CD14-positive monocyte (primary cell): ENCODE measurements at regions not wholly inside any gene's neighbourhood (a gene's known extent, or its start where the extent isn't known, plus 50 kb on each side); places are given as distances from the start of the nearest gene placed in this dataset.
"Not testable (repeated sequence)": the region's sequence is repeated elsewhere in the genome, so short reads cannot be mapped to it uniquely, and the experiment has no call there.

Experiments used
- DNase-seq, 3 donors: peaks; one replicate each; pipeline ENCODE4 v3.0.0-alpha.2; 2011 to 2022
- H2AFZ ChIP-seq: 2 replicates; pipeline ENCODE4 v1.6.0; 2012; ENCODE audit warnings: mild to moderate bottlenecking, low read depth, low read length, inconsistent platforms; ENCODE audit not compliant: insufficient read depth, poor library complexity, severe bottlenecking
- H3K27ac ChIP-seq, 2 donors: 1 replicate in 1 of 2; 2 replicates in 1 of 2; pipeline ENCODE4 v1.5.1; 2012 to 2013; ENCODE audit warnings: low read length in 2 of 2, control low read depth in 1 of 2, inconsistent platforms in 1 of 2, low read depth in 1 of 2, mild to moderate bottlenecking in 1 of 2
- H3K27me3 ChIP-seq, 2 donors: one replicate each; pipeline versions ENCODE4 v1.6.0 to v1.6.1; 2011 to 2013; ENCODE audit warnings: low read length in 2 of 2; ENCODE audit not compliant: control insufficient read depth in 2 of 2, insufficient read depth in 2 of 2
- H3K36me3 ChIP-seq, 2 donors: replicated peaks in 1 of 2; 1 replicate in 1 of 2; 2 replicates in 1 of 2; pipeline versions ENCODE4 v1.5.1 to v1.6.1; 2012 to 2013; ENCODE audit warnings: low read length in 2 of 2, control low read depth in 1 of 2, inconsistent platforms in 1 of 2, mild to moderate bottlenecking in 1 of 2; ENCODE audit not compliant: insufficient read depth in 2 of 2, control insufficient read depth in 1 of 2
- H3K4me1 ChIP-seq, 2 donors: 1 replicate in 1 of 2; 2 replicates in 1 of 2; pipeline versions ENCODE4 v1.5.1 to v1.6.1; 2012 to 2013; ENCODE audit warnings: low read length in 2 of 2, control low read depth in 1 of 2, inconsistent platforms in 1 of 2, mild to moderate bottlenecking in 1 of 2, moderate library complexity in 1 of 2; ENCODE audit not compliant: insufficient read depth in 2 of 2, control insufficient read depth in 1 of 2
- H3K4me2 ChIP-seq: replicated peaks from 2 replicates; pipeline ENCODE3; 2012; ENCODE audit warnings: low read length, moderate library complexity, mild to moderate bottlenecking; ENCODE audit not compliant: poor library complexity, severe bottlenecking; ENCODE audit errors: extremely low read depth
- H3K4me3 ChIP-seq, 3 experiments: fragments of 200-600 bp in 1 of 3; sonication (generic) in 1 of 3; replicated peaks in 1 of 3; 1 replicate in 2 of 3; 2 replicates in 1 of 3; pipeline ENCODE4 v1.5.1; 2011 to 2013; ENCODE audit warnings: low read length in 3 of 3, mild to moderate bottlenecking in 3 of 3, control low read depth in 2 of 3, low read depth in 2 of 3, inconsistent platforms in 1 of 3, moderate library complexity in 1 of 3
- H3K79me2 ChIP-seq: 2 replicates; pipeline ENCODE4 v1.6.0; 2012; ENCODE audit warnings: mild to moderate bottlenecking, control low read depth, inconsistent platforms, low read length, moderate library complexity; ENCODE audit not compliant: insufficient read depth
- H3K9ac ChIP-seq: 2 replicates; pipeline ENCODE4 v1.6.0; 2017; ENCODE audit warnings: low read length, mild to moderate bottlenecking; ENCODE audit not compliant: insufficient read depth, poor library complexity, severe bottlenecking
- H3K9me3 ChIP-seq, 2 donors: replicated peaks in 1 of 2; 1 replicate in 1 of 2; 2 replicates in 1 of 2; pipeline versions ENCODE4 v1.5.1 to v1.6.1; 2012 to 2013; ENCODE audit warnings: low read length in 2 of 2, control low read depth in 1 of 2; ENCODE audit not compliant: control insufficient read depth in 1 of 2, insufficient read depth in 1 of 2
- H4K20me1 ChIP-seq: 2 replicates; pipeline ENCODE4 v1.6.0; 2012; ENCODE audit warnings: mild to moderate bottlenecking, low read length, control low read depth, moderate library complexity; ENCODE audit not compliant: insufficient read depth
- H3K27ac Mint-ChIP-seq, 7 donors: one replicate each; pipeline ENCODE4 v1.8.0; 2020; ENCODE audit warnings: mild to moderate bottlenecking in 7 of 7, mixed read lengths in 7 of 7, moderate library complexity in 6 of 7, inconsistent platforms in 2 of 7
- H3K27me3 Mint-ChIP-seq, 3 donors: one replicate each; pipeline ENCODE4 v1.8.0; 2021 to 2022; ENCODE audit warnings: low read depth in 3 of 3, mild to moderate bottlenecking in 3 of 3, mixed read lengths in 3 of 3, moderate library complexity in 3 of 3, inconsistent platforms in 1 of 3
- H3K36me3 Mint-ChIP-seq, 2 donors: one replicate each; pipeline ENCODE4 v1.8.0; 2020; ENCODE audit warnings: mixed read lengths in 2 of 2, inconsistent platforms in 1 of 2, mild to moderate bottlenecking in 1 of 2
- H3K4me1 Mint-ChIP-seq: one replicate; pipeline ENCODE4 v1.8.0; 2020; ENCODE audit warnings: mild to moderate bottlenecking, mixed read lengths
- H3K4me3 Mint-ChIP-seq, 2 donors: one replicate each; pipeline ENCODE4 v1.8.0; 2020; ENCODE audit warnings: mild to moderate bottlenecking in 2 of 2, mixed read lengths in 2 of 2, moderate library complexity in 1 of 2
- H3K9me3 Mint-ChIP-seq, 7 donors: one replicate each; pipeline ENCODE4 v1.8.0; 2020 to 2022; ENCODE audit warnings: mixed read lengths in 7 of 7, mild to moderate bottlenecking in 6 of 7, moderate library complexity in 6 of 7, inconsistent platforms in 2 of 7
- CTCF ChIP-seq: fragments of 200-600 bp; IDR thresholded peaks from one replicate; pipeline ENCODE4 v1.8.0; 2022; ENCODE audit warnings: antibody characterized with exemption, mild to moderate bottlenecking
- WGBS: methylation state at CpG from one replicate; pipeline ENCODE4 v1.1.5; 2013; ENCODE audit warnings: missing lambda C conversion rate; ENCODE audit not compliant: insufficient coverage; 5-methylcytosine and 5-hydroxymethylcytosine counted together
- intact Hi-C, 2 donors: fragments of 100-400 bp; cut with micrococcal nuclease; formaldehyde crosslinking; loops; one replicate each; pipeline versions ENCODE4 v1.15.0 to v1.15.1; 2023

GRCh38 chr13:22915442-22916082 is 265.2 kb upstream of the SGCG start:
- H4K20me1 ChIP-seq, result no peaks in the 10 kb centered on the region
- no peaks in the 10 kb centered on the region for H3K79me2 ChIP-seq
- peak overlapping the region; percentile 62 to 70 for H3K4me3 Mint-ChIP-seq
- no peak overlapping the region for H3K27ac ChIP-seq
- H3K27me3 Mint-ChIP-seq, result peaks cover 27 to 36% (median 28%) of the 10 kb centered on the region in 3 donors
- peaks cover 0 to 5% (median under 1%) of the 10 kb centered on the region in 7 donors for H3K9me3 Mint-ChIP-seq
- H3K4me2 ChIP-seq, result peak overlapping the region; percentile 57
- H3K4me3 ChIP-seq, result peak overlapping the region in 1 of 3 experiments; percentile 49
- TF ChIP-seq CTCF, result no peak
- no peaks in the 10 kb centered on the region for H3K9me3 ChIP-seq
- H2AFZ ChIP-seq, result peak overlapping the region; percentile 41
- peaks cover 2% of the 10 kb centered on the region for H3K4me1 Mint-ChIP-seq
- no peak for DNase-seq
- H3K27ac Mint-ChIP-seq, result no peak overlapping the region
- no peaks in the 10 kb centered on the region for H3K4me1 ChIP-seq
- peak overlapping the region; percentile 36 for H3K9ac ChIP-seq
- 2% methylated on average over 39 of the region's 58 CpGs for WGBS
- no peaks in the 10 kb centered on the region for H3K36me3 Mint-ChIP-seq
- H3K36me3 ChIP-seq, result no peaks in the 10 kb centered on the region
- peaks cover 8 to 17% of the 10 kb centered on the region in 2 donors for H3K27me3 ChIP-seq
- intact Hi-C loops, result no loop called here

- DNase-seq, H3K27ac Mint-ChIP-seq, H3K9me3 ChIP-seq, H3K4me3 ChIP-seq, H2AFZ ChIP-seq, intact Hi-C loops, H4K20me1 ChIP-seq, H3K4me1 ChIP-seq, H3K27ac ChIP-seq, H3K79me2 ChIP-seq, H3K36me3 ChIP-seq, H3K36me3 Mint-ChIP-seq, H3K9me3 Mint-ChIP-seq, H3K9ac ChIP-seq, H3K4me2 ChIP-seq, H3K4me1 Mint-ChIP-seq: not testable (repeated sequence)
- Mint-ChIP-seq H3K4me3 (peak overlapping the region in 1 of 2 donors; percentile 70), H3K27me3 (peaks cover 27 to 36% (median 28%) of the 10 kb centered on the region in 3 donors)
- H3K27me3 ChIP-seq, result peaks cover 8 to 17% of the 10 kb centered on the region in 2 donors
- no CpG with 5 or more reads among the region's 4 CpGs for WGBS
Measured at GRCh38 chr13:22916276-22916675, 264.5 kb upstream of the SGCG start.
